Astrocyte (in vitro differentiated cells and primary cell): ENCODE measurements at regions not wholly inside any gene's neighbourhood (a gene's known extent, or its start where the extent isn't known, plus 50 kb on each side); places are given as distances from the start of the nearest gene placed in this dataset.
"Not testable (repeated sequence)": the region's sequence is repeated elsewhere in the genome, so short reads cannot be mapped to it uniquely, and the experiment has no call there.

ENCODE experiments used
- DNase-seq: peaks from one replicate; pipeline ENCODE4 v3.0.0-alpha.2; 2010; ENCODE audit warnings: low read depth
- FAIRE-seq: peaks from 2 replicates; lab custom pipeline; 2011; peaks lifted over from hg19 to GRCh38; lab: Jason Lieb, UNC
- H2AFZ ChIP-seq: 2 replicates; pipeline ENCODE4 v1.6.0; 2012; ENCODE audit warnings: low read depth, low read length, inconsistent platforms
- H3K27ac ChIP-seq: 2 replicates; pipeline ENCODE4 v1.5.1; 2011; ENCODE audit warnings: low read depth, low read length, inconsistent platforms
- H3K27me3 ChIP-seq: 2 replicates; pipeline ENCODE4 v1.6.0; 2011; ENCODE audit warnings: low read length, inconsistent platforms; ENCODE audit not compliant: insufficient read depth
- H3K36me3 ChIP-seq: 2 replicates; pipeline ENCODE4 v1.5.1; 2011; ENCODE audit warnings: low read length, inconsistent platforms; ENCODE audit not compliant: insufficient read depth
- H3K4me1 ChIP-seq: 2 replicates; pipeline ENCODE4 v1.5.1; 2011; ENCODE audit warnings: low read length, inconsistent platforms; ENCODE audit not compliant: insufficient read depth
- H3K4me2 ChIP-seq: 2 replicates; pipeline ENCODE4 v1.6.0; 2012; ENCODE audit warnings: low read length, inconsistent platforms
- H3K4me3 ChIP-seq: 2 replicates; pipeline ENCODE4 v1.5.1; 2011; ENCODE audit warnings: low read depth, mild to moderate bottlenecking, low read length, inconsistent platforms; ENCODE audit not compliant: insufficient read depth
- H3K79me2 ChIP-seq: 2 replicates; pipeline ENCODE4 v1.6.0; 2012; ENCODE audit warnings: mild to moderate bottlenecking, low read length, inconsistent platforms; ENCODE audit not compliant: insufficient read depth
- H3K9ac ChIP-seq: 2 replicates; pipeline ENCODE4 v1.6.0; 2012; ENCODE audit warnings: mild to moderate bottlenecking, low read length, inconsistent platforms
- H3K9me3 ChIP-seq: 2 replicates; pipeline ENCODE4 v1.5.1; 2012; ENCODE audit warnings: low read depth, mild to moderate bottlenecking, low read length, inconsistent platforms; ENCODE audit not compliant: insufficient read depth
- H4K20me1 ChIP-seq: 2 replicates; pipeline ENCODE4 v1.6.0; 2012; ENCODE audit warnings: low read length, inconsistent platforms; ENCODE audit not compliant: insufficient read depth
- H3K27ac Mint-ChIP-seq: one replicate; pipeline ENCODE4 v1.8.0; 2021; ENCODE audit warnings: mild to moderate bottlenecking, mixed read lengths; ENCODE audit not compliant: unreplicated experiment
- H3K27me3 Mint-ChIP-seq: one replicate; pipeline ENCODE4 v1.8.0; 2021; ENCODE audit warnings: low read depth, mixed read lengths; ENCODE audit not compliant: unreplicated experiment
- H3K36me3 Mint-ChIP-seq: one replicate; pipeline ENCODE4 v1.8.0; 2021; ENCODE audit warnings: low read depth, mixed read lengths; ENCODE audit not compliant: unreplicated experiment
- H3K4me1 Mint-ChIP-seq: one replicate; pipeline ENCODE4 v1.8.0; 2021; ENCODE audit warnings: low read depth, mixed read lengths; ENCODE audit not compliant: unreplicated experiment
- H3K4me3 Mint-ChIP-seq: one replicate; pipeline ENCODE4 v1.8.0; 2021; ENCODE audit warnings: mild to moderate bottlenecking, moderate library complexity, mixed read lengths; ENCODE audit not compliant: unreplicated experiment
- H3K9me3 Mint-ChIP-seq: one replicate; pipeline ENCODE4 v1.8.0; 2021; ENCODE audit warnings: mild to moderate bottlenecking, mixed read lengths; ENCODE audit not compliant: unreplicated experiment
- EZH2 ChIP-seq: IDR thresholded peaks from 2 replicates; pipeline ENCODE4 v1.6.1; 2012; ENCODE audit warnings: mild to moderate bottlenecking, low read length, inconsistent platforms; ENCODE audit not compliant: insufficient read depth
- TF ChIP-seq, protein P1 (sequence below): IDR thresholded peaks from 2 replicates; pipeline ENCODE4 v1.5.1; 2011; ENCODE audit warnings: low read depth, mild to moderate bottlenecking, inconsistent platforms, low read length, moderate library complexity; ENCODE audit not compliant: insufficient read depth

DNA sequence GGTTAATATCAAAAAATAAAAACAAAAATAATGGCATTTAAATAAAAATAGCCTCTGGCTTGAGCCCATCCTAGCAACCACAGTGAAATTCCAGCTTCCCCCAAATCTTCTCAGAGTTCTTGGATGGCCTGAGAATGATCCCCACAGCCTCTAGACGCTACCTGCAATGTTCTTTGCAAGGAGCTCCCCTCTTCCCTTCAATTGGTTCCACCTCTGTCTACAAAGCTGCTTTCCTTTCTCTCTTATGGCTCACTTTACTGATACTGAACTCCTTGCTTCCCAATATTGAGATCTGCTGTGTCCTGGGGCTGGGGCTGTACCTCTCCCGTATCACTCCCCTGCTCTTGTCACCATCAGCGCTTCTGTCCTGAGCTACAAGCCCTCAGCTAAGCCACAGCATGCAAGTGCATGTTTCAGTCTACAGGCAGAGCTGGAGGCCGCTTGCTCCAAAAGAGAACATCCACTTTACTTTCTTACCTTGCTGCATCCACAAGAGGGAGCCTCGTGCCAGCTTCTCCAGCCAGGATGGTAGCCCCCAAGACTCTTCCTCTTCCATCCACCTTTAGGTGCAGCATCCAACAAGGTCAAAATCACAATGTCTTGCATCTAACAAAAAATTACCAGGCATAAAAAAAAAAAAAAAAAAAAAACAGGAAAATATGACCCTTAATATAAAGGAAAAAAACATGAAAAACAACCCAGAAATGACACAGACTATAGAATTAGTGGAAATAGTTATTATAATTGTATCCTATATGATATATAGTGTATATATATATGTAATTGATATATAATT lies 57.4 kb upstream of the PRSS3 start:
- Histone ChIP-seq H3K9me3 (no peaks in the 10 kb centered on the region), H3K27me3 (peaks cover 3% of the 10 kb centered on the region), H3K4me1 (peaks cover 2% of the 10 kb centered on the region), H3K27ac (no peak overlapping the region), H3K4me2 (peak overlapping the region; percentile 23), H3K4me3 (no peak overlapping the region), H4K20me1 (no peaks in the 10 kb centered on the region), H2AFZ (peak overlapping the region; percentile 59), H3K9ac (no peak overlapping the region), H3K79me2 (no peaks in the 10 kb centered on the region), H3K36me3 (no peaks in the 10 kb centered on the region)
- Mint-ChIP-seq H3K36me3 (peaks cover 4% of the 10 kb centered on the region), H3K27me3 (peaks cover 21% of the 10 kb centered on the region), H3K27ac (no peak overlapping the region), H3K4me3 (no peak overlapping the region), H3K9me3 (peaks cover 5% of the 10 kb centered on the region), H3K4me1 (peaks cover 5% of the 10 kb centered on the region)
- FAIRE-seq: peak; percentile 41
- DNase-seq: peak; percentile 32
- TF ChIP-seq, protein P1, sequence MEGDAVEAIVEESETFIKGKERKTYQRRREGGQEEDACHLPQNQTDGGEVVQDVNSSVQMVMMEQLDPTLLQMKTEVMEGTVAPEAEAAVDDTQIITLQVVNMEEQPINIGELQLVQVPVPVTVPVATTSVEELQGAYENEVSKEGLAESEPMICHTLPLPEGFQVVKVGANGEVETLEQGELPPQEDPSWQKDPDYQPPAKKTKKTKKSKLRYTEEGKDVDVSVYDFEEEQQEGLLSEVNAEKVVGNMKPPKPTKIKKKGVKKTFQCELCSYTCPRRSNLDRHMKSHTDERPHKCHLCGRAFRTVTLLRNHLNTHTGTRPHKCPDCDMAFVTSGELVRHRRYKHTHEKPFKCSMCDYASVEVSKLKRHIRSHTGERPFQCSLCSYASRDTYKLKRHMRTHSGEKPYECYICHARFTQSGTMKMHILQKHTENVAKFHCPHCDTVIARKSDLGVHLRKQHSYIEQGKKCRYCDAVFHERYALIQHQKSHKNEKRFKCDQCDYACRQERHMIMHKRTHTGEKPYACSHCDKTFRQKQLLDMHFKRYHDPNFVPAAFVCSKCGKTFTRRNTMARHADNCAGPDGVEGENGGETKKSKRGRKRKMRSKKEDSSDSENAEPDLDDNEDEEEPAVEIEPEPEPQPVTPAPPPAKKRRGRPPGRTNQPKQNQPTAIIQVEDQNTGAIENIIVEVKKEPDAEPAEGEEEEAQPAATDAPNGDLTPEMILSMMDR: peak; percentile 72
- TF ChIP-seq EZH2: no peak

GRCh38 chr9:33739398-33739797 lies 56.0 kb upstream of the PRSS3 start:
- Histone ChIP-seq H3K4me3 (no peak overlapping the region), H3K9ac (no peak overlapping the region), H3K36me3 (no peaks in the 10 kb centered on the region), H4K20me1 (no peaks in the 10 kb centered on the region), H2AFZ (no peak overlapping the region), H3K4me1 (peaks cover 2% of the 10 kb centered on the region), H3K4me2 (no peak overlapping the region), H3K27ac (no peak overlapping the region), H3K9me3 (no peaks in the 10 kb centered on the region), H3K27me3 (peaks cover 3% of the 10 kb centered on the region), H3K79me2 (no peaks in the 10 kb centered on the region)
- FAIRE-seq (no peak), DNase-seq (no peak)
- Mint-ChIP-seq H3K4me1 (peaks cover 2% of the 10 kb centered on the region), H3K9me3 (peaks cover 4% of the 10 kb centered on the region), H3K36me3 (peaks cover 4% of the 10 kb centered on the region), H3K4me3 (no peak overlapping the region), H3K27ac (no peak overlapping the region), H3K27me3 (peaks cover 20% of the 10 kb centered on the region)
- TF ChIP-seq, protein P1: no peak
- TF ChIP-seq EZH2: no peak

DNA sequence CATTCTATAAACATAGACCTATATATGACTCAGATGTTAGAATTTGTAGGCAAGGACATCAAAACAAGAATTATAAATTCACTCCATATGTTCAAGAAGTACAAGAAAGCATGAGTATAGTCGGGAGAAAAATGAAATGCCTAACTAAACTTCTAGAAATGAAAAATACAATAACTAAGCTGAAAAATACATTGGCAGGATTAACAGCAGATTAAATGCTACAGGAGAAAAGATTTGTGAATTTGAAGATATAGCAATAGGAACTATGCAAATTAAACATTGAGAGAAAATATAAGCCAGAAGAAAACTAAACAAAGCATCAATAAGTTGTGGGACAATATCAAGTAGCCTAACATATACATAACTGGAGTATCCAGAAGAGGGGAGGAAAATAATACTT lies 55.3 kb upstream of the PRSS3 start:
- Mint-ChIP-seq H3K36me3 (peaks cover 4% of the 10 kb centered on the region), H3K4me1 (no peaks in the 10 kb centered on the region)
- FAIRE-seq: no peak

GRCh38 chr9:33740958-33741357 lies 54.4 kb upstream of the PRSS3 start:
- H3K4me1 ChIP-seq, H3K27ac Mint-ChIP-seq, H3K9me3 ChIP-seq, H3K36me3 ChIP-seq, H3K4me3 ChIP-seq, DNase-seq, H3K79me2 ChIP-seq, H3K27ac ChIP-seq, H3K27me3 ChIP-seq, H3K4me1 Mint-ChIP-seq, H3K36me3 Mint-ChIP-seq, H3K9ac ChIP-seq, H3K9me3 Mint-ChIP-seq, H3K4me3 Mint-ChIP-seq, H2AFZ ChIP-seq, H3K4me2 ChIP-seq, H4K20me1 ChIP-seq, FAIRE-seq: not testable (repeated sequence)
- peaks cover 12% of the 10 kb centered on the region for H3K27me3 Mint-ChIP-seq

More for the DNA sequence above, 55.3 kb upstream of the PRSS3 start:
- Histone ChIP-seq H3K4me1 (peaks cover 2% of the 10 kb centered on the region), H3K4me2 (no peak overlapping the region), H3K36me3 (no peaks in the 10 kb centered on the region), H2AFZ (no peak overlapping the region), H3K27ac (no peak overlapping the region), H3K27me3 (peaks cover 3% of the 10 kb centered on the region), H3K79me2 (no peaks in the 10 kb centered on the region), H4K20me1 (no peaks in the 10 kb centered on the region), H3K9me3 (no peaks in the 10 kb centered on the region), H3K4me3 (no peak overlapping the region), H3K9ac (no peak overlapping the region)
- TF ChIP-seq, protein P1: no peak
- TF ChIP-seq EZH2: no peak
- Mint-ChIP-seq H3K27ac (no peak overlapping the region), H3K4me3 (no peak overlapping the region), H3K9me3 (peaks cover 3% of the 10 kb centered on the region), H3K27me3 (peaks cover 19% of the 10 kb centered on the region)
- DNase-seq: no peak
